OCI-LY1 (cell line): ENCODE measurements at regions not wholly inside any gene's neighbourhood (a gene's known extent, or its start where the extent isn't known, plus 50 kb on each side); places are given as distances from the start of the nearest gene placed in this dataset.

ENCODE experiments used
- H2AFZ ChIP-seq: fragments of 200-600 bp; sonication (generic), shearing (Covaris generic); 2 replicates; pipeline ENCODE4 v1.6.0; 2014; ENCODE audit warnings: antibody characterized with exemption, mild to moderate bottlenecking, low read length
- H3F3A ChIP-seq: fragments of 200-600 bp; sonication (generic), shearing (Covaris generic); 2 replicates; pipeline ENCODE4 v1.6.0; 2014; ENCODE audit warnings: mild to moderate bottlenecking, antibody characterized with exemption, low read length, moderate library complexity; ENCODE audit not compliant: insufficient read depth
- H3K27ac ChIP-seq: fragments of 200-600 bp; sonication (generic); 2 replicates; pipeline ENCODE4 v1.5.1; 2014; ENCODE audit warnings: low read length, mixed run types, mild to moderate bottlenecking, low read depth; ENCODE audit not compliant: poor library complexity, severe bottlenecking
- H3K27me3 ChIP-seq: fragments of 200-600 bp; sonication (generic); 2 replicates; pipeline ENCODE4 v1.6.0; 2014; ENCODE audit warnings: antibody characterized with exemption, mild to moderate bottlenecking, low read length, moderate library complexity; ENCODE audit not compliant: insufficient read depth
- H3K36me3 ChIP-seq: fragments of 200-600 bp; sonication (generic); 2 replicates; pipeline ENCODE4 v1.6.1; 2014; ENCODE audit warnings: mild to moderate bottlenecking, antibody characterized with exemption, low read length, moderate library complexity, mixed read lengths; ENCODE audit not compliant: insufficient read depth
- H3K4me1 ChIP-seq: fragments of 200-600 bp; sonication (generic); 2 replicates; pipeline ENCODE4 v1.5.1; 2014; ENCODE audit warnings: mild to moderate bottlenecking, low read length, moderate library complexity; ENCODE audit not compliant: insufficient read depth, severe bottlenecking
- H3K4me2 ChIP-seq: fragments of 200-600 bp; sonication (generic), shearing (Covaris generic); 2 replicates; pipeline ENCODE4 v1.6.1; 2014; ENCODE audit warnings: low read length
- H3K4me3 ChIP-seq: fragments of 200-600 bp; sonication (generic); 2 replicates; pipeline ENCODE4 v1.5.1; 2014; ENCODE audit warnings: low read length, low read depth, mild to moderate bottlenecking, mixed read lengths; ENCODE audit not compliant: poor library complexity, severe bottlenecking
- H3K79me2 ChIP-seq: fragments of 200-600 bp; shearing (Covaris generic); 2 replicates; pipeline ENCODE4 v1.6.1; 2016; ENCODE audit warnings: mixed run types, low read length, mixed read lengths; ENCODE audit not compliant: insufficient read depth
- H3K9ac ChIP-seq: fragments of 200-600 bp; sonication (generic), shearing (Covaris generic); 2 replicates; pipeline ENCODE4 v1.6.1; 2014; ENCODE audit warnings: mild to moderate bottlenecking, low read length, mixed read lengths
- H3K9me2 ChIP-seq: fragments of 200-600 bp; sonication (generic), shearing (Covaris generic); 2 replicates; pipeline ENCODE4 v1.6.1; 2014; ENCODE audit warnings: low read depth, mild to moderate bottlenecking, low read length, mixed read lengths
- H3K9me3 ChIP-seq: fragments of 200-600 bp; shearing (Covaris generic); 2 replicates; pipeline ENCODE4 v1.6.1; 2014; ENCODE audit warnings: low read length, mixed read lengths
- H4K20me1 ChIP-seq: fragments of 200-600 bp; sonication (generic), shearing (Covaris generic); 2 replicates; pipeline ENCODE4 v1.6.0; 2016; ENCODE audit warnings: mild to moderate bottlenecking, low read length; ENCODE audit not compliant: insufficient read depth
- CTCF ChIP-seq: fragments of 200-600 bp; sonication (generic), shearing (Covaris generic); IDR thresholded peaks from 2 replicates; pipeline ENCODE4 v1.5.1; 2017; ENCODE audit warnings: mild to moderate bottlenecking, antibody characterized with exemption, low read length, moderate library complexity, mixed read lengths
- EZH2 ChIP-seq: fragments of 200-600 bp; sonication (generic), shearing (Covaris generic); IDR thresholded peaks from 2 replicates; pipeline ENCODE4 v1.8.0; 2017; ENCODE audit warnings: borderline replicate concordance, mixed run types, mild to moderate bottlenecking, antibody characterized with exemption, low read length, moderate library complexity, mixed read lengths

- no peaks in the 10 kb centered on the region for H3K27me3 ChIP-seq
- H3K27ac ChIP-seq, result no peak overlapping the region
- H3K4me1 ChIP-seq, result no peaks in the 10 kb centered on the region
- H3K36me3 ChIP-seq, result no peaks in the 10 kb centered on the region
- H3K9me2 ChIP-seq, result no peaks in the 10 kb centered on the region
- H3K9ac ChIP-seq, result no peak overlapping the region
- H3K9me3 ChIP-seq, result no peaks in the 10 kb centered on the region
- TF ChIP-seq EZH2 (no peak), CTCF (no peak)
- H3K4me2 ChIP-seq, result no peak overlapping the region
- no peaks in the 10 kb centered on the region for H3K79me2 ChIP-seq
- H3F3A ChIP-seq, result no peaks in the 10 kb centered on the region
- no peaks in the 10 kb centered on the region for H4K20me1 ChIP-seq
- no peak overlapping the region for H3K4me3 ChIP-seq
- H2AFZ ChIP-seq, result no peak overlapping the region
These were observed 63.1 kb upstream of the NDN start for GRCh38 chr15:23750179-23750578.

GRCh38 chr15:23750776-23751175 lies 63.7 kb upstream of the NDN start:
- Histone ChIP-seq H3K27ac (no peak overlapping the region), H3K36me3 (no peaks in the 10 kb centered on the region), H3K9me2 (no peaks in the 10 kb centered on the region), H3K9ac (no peak overlapping the region), H3K4me2 (no peak overlapping the region), H2AFZ (no peak overlapping the region), H4K20me1 (no peaks in the 10 kb centered on the region), H3K4me3 (no peak overlapping the region), H3K27me3 (no peaks in the 10 kb centered on the region), H3K79me2 (no peaks in the 10 kb centered on the region), H3F3A (no peaks in the 10 kb centered on the region), H3K9me3 (no peaks in the 10 kb centered on the region), H3K4me1 (no peaks in the 10 kb centered on the region)
- no peak for TF ChIP-seq CTCF
- TF ChIP-seq EZH2, result no peak

GRCh38 chr15:23753248-23753647 lies 66.1 kb upstream of the NDN start:
- H3K27me3 ChIP-seq, result no peaks in the 10 kb centered on the region
- H3K4me1 ChIP-seq, result no peaks in the 10 kb centered on the region
- H3K4me2 ChIP-seq, result no peak overlapping the region
- no peak for TF ChIP-seq CTCF
- TF ChIP-seq EZH2, result no peak
- H3K9ac ChIP-seq, result no peak overlapping the region
- no peaks in the 10 kb centered on the region for H3F3A ChIP-seq
- no peaks in the 10 kb centered on the region for H3K9me3 ChIP-seq
- no peak overlapping the region for H3K27ac ChIP-seq
- H3K9me2 ChIP-seq, result no peaks in the 10 kb centered on the region
- no peaks in the 10 kb centered on the region for H4K20me1 ChIP-seq
- H2AFZ ChIP-seq, result no peak overlapping the region
- H3K36me3 ChIP-seq, result no peaks in the 10 kb centered on the region
- no peak overlapping the region for H3K4me3 ChIP-seq
- no peaks in the 10 kb centered on the region for H3K79me2 ChIP-seq
